Limb (tissue), 2 donors: ENCODE measurements at regions not wholly inside any gene's neighbourhood (a gene's known extent, or its start where the extent isn't known, plus 50 kb on each side); places are given as distances from the start of the nearest gene placed in this dataset.
"Not testable (repeated sequence)": the region's sequence is repeated elsewhere in the genome, so short reads cannot be mapped to it uniquely, and the experiment has no call there.

Experiments
- DNase-seq, 2 donors: peaks; one replicate each; pipeline ENCODE4 v3.0.0-alpha.2; 2016; ENCODE audit errors: extremely low spot score in 2 of 2

- not testable (repeated sequence) for DNase-seq
Observed at GRCh38 chr5:85654144-85654543, 963.6 kb upstream of the COX7C start.

GRCh38 chr5:85656050-85656449 lies 961.7 kb upstream of the COX7C start:
- no peak for DNase-seq

- not testable (repeated sequence) for DNase-seq
Observed at GRCh38 chr5:85657328-85657727, 960.4 kb upstream of the COX7C start.

GRCh38 chr5:85662969-85663707 lies 954.6 kb upstream of the COX7C start:
- DNase-seq: not testable (repeated sequence)

GRCh38 chr5:85663708-85664031 lies 954.1 kb upstream of the COX7C start:
- no peak for DNase-seq

- DNase-seq: no peak
Observed at GRCh38 chr5:85670417-85670816, 947.3 kb upstream of the COX7C start.

GRCh38 chr5:85671223-85671970 lies 946.3 kb upstream of the COX7C start:
- no peak for DNase-seq

GRCh38 chr5:85681871-85682270 lies 935.9 kb upstream of the COX7C start:
- no peak for DNase-seq

GRCh38 chr5:85684351-85684750 lies 933.4 kb upstream of the COX7C start:
- no peak for DNase-seq

- no peak for DNase-seq
Observed at GRCh38 chr5:85703296-85703695, 914.4 kb upstream of the COX7C start.

- no peak for DNase-seq
Observed at GRCh38 chr5:85709728-85710127, 908.0 kb upstream of the COX7C start.

GRCh38 chr5:85716344-85717202 lies 901.2 kb upstream of the COX7C start:
- DNase-seq: no peak

- no peak for DNase-seq
Observed at GRCh38 chr5:85717203-85717563, 900.6 kb upstream of the COX7C start.

GRCh38 chr5:85732185-85732584 lies 885.6 kb upstream of the COX7C start:
- no peak for DNase-seq

GRCh38 chr5:85741972-85742371 lies 875.8 kb upstream of the COX7C start:
- DNase-seq: no peak

- DNase-seq: no peak
Observed at GRCh38 chr5:85760519-85760918, 857.2 kb upstream of the COX7C start.

- no peak for DNase-seq
Observed at GRCh38 chr5:85769347-85769746, 848.4 kb upstream of the COX7C start.

GRCh38 chr5:85784746-85785145 lies 833.0 kb upstream of the COX7C start:
- DNase-seq: no peak

- DNase-seq: no peak
Observed at GRCh38 chr5:85813146-85813545, 804.6 kb upstream of the COX7C start.

- no peak for DNase-seq
Observed at GRCh38 chr5:85814596-85814995, 803.1 kb upstream of the COX7C start.

GRCh38 chr5:85823462-85824426 lies 794.0 kb upstream of the COX7C start:
- DNase-seq: no peak
